ENCODE measurements at regions not wholly inside any gene's neighbourhood (a gene's known extent, or its start where the extent isn't known, plus 50 kb on each side); places are given as distances from the start of the nearest gene placed in this dataset.

GRCh38 chr3:150050510-150050909 lies 79.8 kb upstream of the PFN2 start:
- H3K27me3 Mint-ChIP-seq, result peaks cover 9 to 13% of the 10 kb centered on the region in 2 donors
- H3K4me1 Mint-ChIP-seq, result no peaks in the 10 kb centered on the region
- H3K27me3 ChIP-seq (ENCODE audit: insufficient read depth, low read length), result no peaks in the 10 kb centered on the region
- no peaks in the 10 kb centered on the region for H3K4me1 ChIP-seq (ENCODE audit: insufficient read depth, low read length)
- no peak overlapping the region for H3K4me3 Mint-ChIP-seq
- intact Hi-C loops (cut with micrococcal nuclease), result no loop called here
- H3K9me3 Mint-ChIP-seq, result no peaks in the 10 kb centered on the region
- no peaks in the 10 kb centered on the region for H3K9me3 ChIP-seq (ENCODE audit: control insufficient read depth in 1 of 2, low read length in 2 of 2)
- H3K27ac ChIP-seq (ENCODE audit: low read depth, low read length), result no peak overlapping the region
- H3K4me3 ChIP-seq (ENCODE audit: low read length in 2 of 2), result no peak overlapping the region
- ChIA-PET CTCF (ENCODE audit: partially characterized antibody) (no interaction called here), POLR2A (ENCODE audit: partially characterized antibody) (no interaction called here)
- H3K36me3 Mint-ChIP-seq, result no peaks in the 10 kb centered on the region
- DNase-seq, result no peak
- no peak overlapping the region for H3K27ac Mint-ChIP-seq
- H3K36me3 ChIP-seq (ENCODE audit: insufficient read depth, low read length), result no peaks in the 10 kb centered on the region

- DNase-seq, result no peak
- Histone ChIP-seq H3K27me3 (ENCODE audit: insufficient read depth, low read length) (no peaks in the 10 kb centered on the region), H3K9me3 (ENCODE audit: control insufficient read depth in 1 of 2, low read length in 2 of 2) (no peaks in the 10 kb centered on the region), H3K4me3 (ENCODE audit: low read length in 2 of 2) (no peak overlapping the region), H3K4me1 (ENCODE audit: insufficient read depth, low read length) (no peaks in the 10 kb centered on the region), H3K36me3 (ENCODE audit: insufficient read depth, low read length) (no peaks in the 10 kb centered on the region), H3K27ac (ENCODE audit: low read depth, low read length) (no peak overlapping the region)
- Mint-ChIP-seq H3K27me3 (peaks cover 6 to 9% of the 10 kb centered on the region in 2 donors), H3K4me1 (no peaks in the 10 kb centered on the region), H3K4me3 (no peak overlapping the region), H3K27ac (no peak overlapping the region), H3K36me3 (no peaks in the 10 kb centered on the region), H3K9me3 (no peaks in the 10 kb centered on the region)
- intact Hi-C loops (cut with micrococcal nuclease), result no loop called here
- POLR2A ChIA-PET (ENCODE audit: partially characterized antibody), result no interaction called here
- CTCF ChIA-PET (ENCODE audit: partially characterized antibody), result no interaction called here
Observed at GRCh38 chr3:150049317-150049716, 78.6 kb upstream of the PFN2 start.

- POLR2A ChIA-PET (ENCODE audit: partially characterized antibody), result no interaction called here
- CTCF ChIA-PET (ENCODE audit: partially characterized antibody), result interaction anchor here (0.7 kb wide), 1 partner anchor 12 kb away, joined by 3 read pairs; no protein-coding TSS in a partner anchor
Observed at GRCh38 chr3:150041877-150042276, 71.2 kb upstream of the PFN2 start.

GRCh38 chr3:150040097-150040496 lies 69.4 kb upstream of the PFN2 start:
- Mint-ChIP-seq H3K36me3 (no peaks in the 10 kb centered on the region), H3K27ac (no peak overlapping the region), H3K4me3 (no peak overlapping the region), H3K9me3 (peaks cover 0 to 24% (median 15%) of the 10 kb centered on the region in 8 donors), H3K4me1 (no peaks in the 10 kb centered on the region), H3K27me3 (peaks cover 9 to 11% of the 10 kb centered on the region in 2 donors)
- H3K4me1 ChIP-seq (ENCODE audit: insufficient read depth, low read length), result no peaks in the 10 kb centered on the region
- no peaks in the 10 kb centered on the region for H3K36me3 ChIP-seq (ENCODE audit: insufficient read depth, low read length)
- H3K27ac ChIP-seq (ENCODE audit: low read depth, low read length), result no peak overlapping the region
- POLR2A ChIA-PET (ENCODE audit: partially characterized antibody), result no interaction called here
- no peak for DNase-seq
- H3K4me3 ChIP-seq (ENCODE audit: low read length in 2 of 2), result no peak overlapping the region
- peaks cover 1% of the 10 kb centered on the region for H3K27me3 ChIP-seq (ENCODE audit: insufficient read depth, low read length)
- H3K9me3 ChIP-seq (ENCODE audit: control insufficient read depth in 1 of 2, low read length in 2 of 2), result no peaks in the 10 kb centered on the region
- intact Hi-C loops (cut with micrococcal nuclease), result no loop called here
- CTCF ChIA-PET (ENCODE audit: partially characterized antibody), result no interaction called here

More at GRCh38 chr3:150041877-150042276, 71.2 kb upstream of the PFN2 start:
- H3K9me3 Mint-ChIP-seq, result peaks cover 0 to 24% (median 15%) of the 10 kb centered on the region in 8 donors
- H3K36me3 Mint-ChIP-seq, result no peaks in the 10 kb centered on the region
- H3K27me3 Mint-ChIP-seq, result peaks cover 6 to 11% of the 10 kb centered on the region in 2 donors
- no peaks in the 10 kb centered on the region for H3K27me3 ChIP-seq (ENCODE audit: insufficient read depth, low read length)
- no peaks in the 10 kb centered on the region for H3K4me1 ChIP-seq (ENCODE audit: insufficient read depth, low read length)
- H3K27ac Mint-ChIP-seq, result no peak overlapping the region
- no peak overlapping the region for H3K4me3 ChIP-seq (ENCODE audit: low read length in 2 of 2)
- no peaks in the 10 kb centered on the region for H3K9me3 ChIP-seq (ENCODE audit: control insufficient read depth in 1 of 2, low read length in 2 of 2)
- no peaks in the 10 kb centered on the region for H3K36me3 ChIP-seq (ENCODE audit: insufficient read depth, low read length)
- no peak overlapping the region for H3K4me3 Mint-ChIP-seq
- no peak overlapping the region for H3K27ac ChIP-seq (ENCODE audit: low read depth, low read length)
- no peaks in the 10 kb centered on the region for H3K4me1 Mint-ChIP-seq
- DNase-seq, result no peak
- intact Hi-C loops (cut with micrococcal nuclease), result no loop called here

GRCh38 chr3:150038830-150039229 lies 68.1 kb upstream of the PFN2 start:
- H3K27me3 ChIP-seq (ENCODE audit: insufficient read depth, low read length), result peaks cover 5% of the 10 kb centered on the region
- DNase-seq, result no peak
- no peaks in the 10 kb centered on the region for H3K36me3 Mint-ChIP-seq
- H3K4me3 ChIP-seq (ENCODE audit: low read length in 2 of 2), result no peak overlapping the region
- H3K27me3 Mint-ChIP-seq, result peaks cover 11 to 15% of the 10 kb centered on the region in 2 donors
- ChIA-PET CTCF (ENCODE audit: partially characterized antibody) (no interaction called here), POLR2A (ENCODE audit: partially characterized antibody) (no interaction called here)
- H3K4me3 Mint-ChIP-seq, result no peak overlapping the region
- no peaks in the 10 kb centered on the region for H3K36me3 ChIP-seq (ENCODE audit: insufficient read depth, low read length)
- intact Hi-C loops (cut with micrococcal nuclease), result no loop called here
- no peak overlapping the region for H3K27ac Mint-ChIP-seq
- H3K27ac ChIP-seq (ENCODE audit: low read depth, low read length), result no peak overlapping the region
- H3K4me1 Mint-ChIP-seq, result no peaks in the 10 kb centered on the region
- H3K9me3 Mint-ChIP-seq, result peaks cover 0 to 24% (median 15%) of the 10 kb centered on the region in 8 donors
- H3K9me3 ChIP-seq (ENCODE audit: control insufficient read depth in 1 of 2, low read length in 2 of 2), result no peaks in the 10 kb centered on the region
- H3K4me1 ChIP-seq (ENCODE audit: insufficient read depth, low read length), result no peaks in the 10 kb centered on the region

GRCh38 chr3:150036780-150037179 lies 66.1 kb upstream of the PFN2 start:
- H3K4me1 ChIP-seq (ENCODE audit: insufficient read depth, low read length), result no peaks in the 10 kb centered on the region
- H3K4me3 Mint-ChIP-seq, result no peak overlapping the region
- intact Hi-C loops (cut with micrococcal nuclease), result no loop called here
- H3K4me1 Mint-ChIP-seq, result no peaks in the 10 kb centered on the region
- H3K27ac Mint-ChIP-seq, result no peak overlapping the region
- DNase-seq, result no peak
- no peaks in the 10 kb centered on the region for H3K36me3 ChIP-seq (ENCODE audit: insufficient read depth, low read length)
- peaks cover 5% of the 10 kb centered on the region for H3K27me3 ChIP-seq (ENCODE audit: insufficient read depth, low read length)
- no peak overlapping the region for H3K27ac ChIP-seq (ENCODE audit: low read depth, low read length)
- CTCF ChIA-PET (ENCODE audit: partially characterized antibody), result no interaction called here
- peaks cover 12 to 13% of the 10 kb centered on the region in 2 donors for H3K27me3 Mint-ChIP-seq
- no peaks in the 10 kb centered on the region for H3K9me3 ChIP-seq (ENCODE audit: control insufficient read depth in 1 of 2, low read length in 2 of 2)
- no peaks in the 10 kb centered on the region for H3K36me3 Mint-ChIP-seq
- POLR2A ChIA-PET (ENCODE audit: partially characterized antibody), result no interaction called here
- peaks cover 0 to 16% (median 9%) of the 10 kb centered on the region in 8 donors for H3K9me3 Mint-ChIP-seq
- no peak overlapping the region for H3K4me3 ChIP-seq (ENCODE audit: low read length in 2 of 2)

GRCh38 chr3:150035910-150036612 lies 65.4 kb upstream of the PFN2 start:
- CTCF ChIA-PET (ENCODE audit: partially characterized antibody), result no interaction called here
- no peak for DNase-seq
- POLR2A ChIA-PET (ENCODE audit: partially characterized antibody), result no interaction called here
- Histone ChIP-seq H3K4me3 (ENCODE audit: low read length in 2 of 2) (no peak overlapping the region), H3K9me3 (ENCODE audit: control insufficient read depth in 1 of 2, low read length in 2 of 2) (no peaks in the 10 kb centered on the region), H3K27me3 (ENCODE audit: insufficient read depth, low read length) (peaks cover 5% of the 10 kb centered on the region), H3K27ac (ENCODE audit: low read depth, low read length) (no peak overlapping the region), H3K36me3 (ENCODE audit: insufficient read depth, low read length) (no peaks in the 10 kb centered on the region), H3K4me1 (ENCODE audit: insufficient read depth, low read length) (no peaks in the 10 kb centered on the region)
- H3K36me3 Mint-ChIP-seq, result no peaks in the 10 kb centered on the region
- peak overlapping the region in 1 of 7 donors; percentile 8 for H3K27ac Mint-ChIP-seq
- H3K9me3 Mint-ChIP-seq, result peaks cover 0 to 9% (median 2%) of the 10 kb centered on the region in 8 donors
- intact Hi-C loops (cut with micrococcal nuclease), result no loop called here
- no peaks in the 10 kb centered on the region for H3K4me1 Mint-ChIP-seq
- no peak overlapping the region for H3K4me3 Mint-ChIP-seq
- peaks cover 9 to 11% of the 10 kb centered on the region in 2 donors for H3K27me3 Mint-ChIP-seq

Measured in CD4-positive, alpha-beta memory T cell (primary cell).